Endothelial cell of umbilical vein (primary cell): ENCODE measurements at regions not wholly inside any gene's neighbourhood (a gene's known extent, or its start where the extent isn't known, plus 50 kb on each side); places are given as distances from the start of the nearest gene placed in this dataset.

ENCODE experiments used
- BruUV-seq: library from RNA; stranded (reverse); fragments of 400-500 nt; replicated peaks from 2 replicates; lab custom pipeline; 2021; lab: Mats Ljungman, UMichigan
- CTCF ChIA-PET: fragments of 300-600, 350-600 bp; sonication (Branson Sonifier 250); formaldehyde crosslinking; loops from one replicate; lab custom pipeline; 2021; ENCODE audit warnings: antibody characterized with exemption, inconsistent platforms; lab: Charles Lee
- POLR2A ChIA-PET: fragments of 300-600, 350-600 bp; sonication (Branson Sonifier 250); formaldehyde crosslinking; loops from one replicate; lab custom pipeline; 2021; ENCODE audit warnings: antibody characterized with exemption, inconsistent platforms; lab: Charles Lee
- DNase-seq: peaks from one replicate; pipeline ENCODE4 v3.0.0-alpha.2; 2011; ENCODE audit warnings: low read depth, low spot score
- FAIRE-seq: peaks from 2 replicates; lab custom pipeline; 2011; peaks lifted over from hg19 to GRCh38; lab: Jason Lieb, UNC
- H2AFZ ChIP-seq: 2 replicates; pipeline ENCODE4 v1.6.0; 2012; ENCODE audit warnings: low read depth, low read length, control low read depth, inconsistent platforms
- H3K27ac ChIP-seq: 2 replicates; pipeline ENCODE4 v1.5.1; 2011; ENCODE audit warnings: low read depth, mild to moderate bottlenecking, control low read depth, low read length, moderate library complexity; ENCODE audit not compliant: insufficient read depth
- H3K27me3 ChIP-seq, 2 experiments: 2 replicates each; pipeline versions ENCODE4 v1.6.0 to v1.6.1; 2011; ENCODE audit warnings: low read length in 2 of 2, mixed read lengths in 1 of 2; ENCODE audit not compliant: control insufficient read depth in 2 of 2, insufficient read depth in 2 of 2
- H3K36me3 ChIP-seq, 2 experiments: 2 replicates in 1 of 2; 3 replicates in 1 of 2; pipeline ENCODE4 v1.5.1; 2011; ENCODE audit warnings: low read length in 2 of 2, mild to moderate bottlenecking in 1 of 2, moderate library complexity in 1 of 2; ENCODE audit not compliant: control insufficient read depth in 2 of 2, insufficient read depth in 2 of 2; ENCODE audit errors: extremely low read depth in 1 of 2
- H3K4me1 ChIP-seq: 3 replicates; pipeline ENCODE4 v1.5.1; 2011; ENCODE audit warnings: mild to moderate bottlenecking, low read length; ENCODE audit not compliant: control insufficient read depth, insufficient read depth; ENCODE audit errors: extremely low read depth
- H3K4me2 ChIP-seq: 2 replicates; pipeline ENCODE4 v1.6.1; 2011; ENCODE audit warnings: low read length, control low read depth, mixed read lengths; ENCODE audit not compliant: insufficient read depth
- H3K4me3 ChIP-seq, 3 experiments: fragments of 200-600 bp in 1 of 3; sonication (generic), shearing (Covaris generic) in 1 of 3; replicated peaks in 1 of 3; 2 replicates each; pipeline ENCODE4 v1.5.1; 2011 to 2016; ENCODE audit warnings: control low read depth in 3 of 3, low read length in 3 of 3, mild to moderate bottlenecking in 2 of 3, inconsistent platforms in 1 of 3, low read depth in 1 of 3, moderate library complexity in 1 of 3; ENCODE audit not compliant: insufficient read depth in 1 of 3
- H3K79me2 ChIP-seq: 2 replicates; pipeline ENCODE4 v1.6.0; 2012; ENCODE audit warnings: low read length, inconsistent platforms; ENCODE audit not compliant: control insufficient read depth, insufficient read depth
- H3K9ac ChIP-seq: replicated peaks from 2 replicates; pipeline ENCODE3; 2011; ENCODE audit warnings: low read length, control low read depth; ENCODE audit not compliant: insufficient read depth; ENCODE audit errors: extremely low read depth
- H3K9me1 ChIP-seq: replicated peaks from 3 replicates; pipeline ENCODE4 v1.6.0; 2011; ENCODE audit warnings: mild to moderate bottlenecking, low read length; ENCODE audit not compliant: control insufficient read depth, insufficient read depth; ENCODE audit errors: extremely low read depth
- H3K9me3 ChIP-seq: replicated peaks from 2 replicates; pipeline ENCODE4 v1.5.1; 2012; ENCODE audit warnings: low read length, inconsistent platforms; ENCODE audit not compliant: control insufficient read depth, insufficient read depth
- H4K20me1 ChIP-seq: replicated peaks from 2 replicates; pipeline ENCODE3; 2011; ENCODE audit warnings: mild to moderate bottlenecking, low read length; ENCODE audit not compliant: control insufficient read depth, insufficient read depth; ENCODE audit errors: extremely low read depth
- EZH2 ChIP-seq: IDR thresholded peaks from 2 replicates; pipeline ENCODE4 v1.6.1; 2012; ENCODE audit warnings: borderline replicate concordance, low read depth, mild to moderate bottlenecking, moderate library complexity, low read length, inconsistent platforms; ENCODE audit not compliant: severe bottlenecking
- FOS ChIP-seq: IDR thresholded peaks from 2 replicates; pipeline ENCODE4 v1.6.1; 2011; ENCODE audit warnings: mild to moderate bottlenecking, low read length, moderate library complexity, borderline replicate concordance; ENCODE audit not compliant: insufficient read depth
- GATA2 ChIP-seq: IDR thresholded peaks from 2 replicates; pipeline ENCODE4 v1.7.0; 2011; ENCODE audit warnings: low read depth, mild to moderate bottlenecking, moderate library complexity, mixed read lengths, low read length; ENCODE audit not compliant: insufficient read length, insufficient read depth
- JUN ChIP-seq: IDR thresholded peaks from 2 replicates; pipeline ENCODE4 v1.6.1; 2011; ENCODE audit warnings: borderline replicate concordance, low read depth; ENCODE audit not compliant: insufficient read length, insufficient read depth
- MYC ChIP-seq: IDR thresholded peaks from one replicate; pipeline ENCODE4 v1.6.1; 2011; ENCODE audit warnings: mild to moderate bottlenecking, low read depth, low read length
- POLR2A ChIP-seq: IDR thresholded peaks from 2 replicates; pipeline ENCODE4 v1.6.1; 2012; ENCODE audit warnings: low read depth, mild to moderate bottlenecking, control low read depth, low read length
- POLR2AphosphoS5 ChIP-seq: IDR thresholded peaks from 2 replicates; pipeline ENCODE4 v1.6.1; 2012; ENCODE audit warnings: low read depth, mild to moderate bottlenecking, control low read depth, low read length, moderate library complexity; ENCODE audit not compliant: insufficient read depth
- dilution Hi-C: fragments of 300-500 bp; cut with MboI; formaldehyde crosslinking; loops from one replicate; pipeline ENCODE4 v1.15.0; 2019; ENCODE audit warnings: low sequenced_read_pairs; ENCODE audit not compliant: extremely low pct_ligation_motif_present
- intact Hi-C: fragments of 100-400 bp; cut with micrococcal nuclease; formaldehyde crosslinking; loops from one replicate; pipeline ENCODE4 v1.10.0; 2022
- TF ChIP-seq, protein P1 (sequence below), 2 donors: IDR thresholded peaks; 1 replicate in 1 of 2; 2 replicates in 1 of 2; pipeline ENCODE4 v1.5.1; 2011; ENCODE audit warnings: low read length in 2 of 2, mild to moderate bottlenecking in 2 of 2, moderate library complexity in 2 of 2, control low read depth in 1 of 2, inconsistent platforms in 1 of 2, low read depth in 1 of 2; ENCODE audit not compliant: insufficient read depth in 1 of 2; ENCODE audit errors: extremely low read depth in 1 of 2
- TF ChIP-seq, protein P2 (sequence below): IDR thresholded peaks from 2 replicates; pipeline ENCODE4 v1.6.1; 2011; ENCODE audit not compliant: insufficient read depth, insufficient read length

DNA sequence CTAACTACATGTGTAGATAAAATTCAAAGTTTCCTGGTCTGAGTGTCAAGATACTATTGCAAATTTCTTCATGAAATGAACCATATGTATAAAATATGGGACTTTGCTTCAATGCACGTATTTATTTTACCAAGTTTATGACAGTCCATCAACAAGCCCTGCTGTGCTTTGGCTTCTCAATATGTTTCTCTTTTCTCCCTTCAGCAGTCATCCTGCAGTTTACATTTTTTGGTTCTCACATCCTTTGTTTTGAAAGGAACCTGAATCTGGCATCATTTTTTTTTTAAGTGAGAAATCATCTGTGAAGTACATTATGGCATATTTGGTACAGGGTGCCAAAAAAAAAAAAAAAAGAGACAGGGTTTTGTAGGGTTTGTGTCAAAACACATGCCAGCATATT, 65.1 kb downstream of the YIPF5 start:
- intact Hi-C loops, result no loop called here
- CTCF ChIA-PET, result no interaction called here
- Histone ChIP-seq H4K20me1 (no peaks in the 10 kb centered on the region), H3K4me2 (no peak overlapping the region), H3K79me2 (no peaks in the 10 kb centered on the region), H2AFZ (no peak overlapping the region), H3K9ac (no peak overlapping the region), H3K9me1 (no peaks in the 10 kb centered on the region), H3K27me3 (no peaks in the 10 kb centered on the region), H3K9me3 (no peaks in the 10 kb centered on the region), H3K27ac (no peak overlapping the region), H3K4me3 (no peak overlapping the region), H3K4me1 (no peaks in the 10 kb centered on the region), H3K36me3 (no peaks in the 10 kb centered on the region)
- DNase-seq, result no peak
- BruUV-seq, result no TSS peak
- no peak for TF ChIP-seq FOS
- TF ChIP-seq, protein P1, sequence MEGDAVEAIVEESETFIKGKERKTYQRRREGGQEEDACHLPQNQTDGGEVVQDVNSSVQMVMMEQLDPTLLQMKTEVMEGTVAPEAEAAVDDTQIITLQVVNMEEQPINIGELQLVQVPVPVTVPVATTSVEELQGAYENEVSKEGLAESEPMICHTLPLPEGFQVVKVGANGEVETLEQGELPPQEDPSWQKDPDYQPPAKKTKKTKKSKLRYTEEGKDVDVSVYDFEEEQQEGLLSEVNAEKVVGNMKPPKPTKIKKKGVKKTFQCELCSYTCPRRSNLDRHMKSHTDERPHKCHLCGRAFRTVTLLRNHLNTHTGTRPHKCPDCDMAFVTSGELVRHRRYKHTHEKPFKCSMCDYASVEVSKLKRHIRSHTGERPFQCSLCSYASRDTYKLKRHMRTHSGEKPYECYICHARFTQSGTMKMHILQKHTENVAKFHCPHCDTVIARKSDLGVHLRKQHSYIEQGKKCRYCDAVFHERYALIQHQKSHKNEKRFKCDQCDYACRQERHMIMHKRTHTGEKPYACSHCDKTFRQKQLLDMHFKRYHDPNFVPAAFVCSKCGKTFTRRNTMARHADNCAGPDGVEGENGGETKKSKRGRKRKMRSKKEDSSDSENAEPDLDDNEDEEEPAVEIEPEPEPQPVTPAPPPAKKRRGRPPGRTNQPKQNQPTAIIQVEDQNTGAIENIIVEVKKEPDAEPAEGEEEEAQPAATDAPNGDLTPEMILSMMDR (IDR thresholded peaks at IDR 0.05; ENCODE audit: extremely low read depth in 1 of 2, insufficient read depth in 1 of 2, low read depth in 1 of 2, low read length in 2 of 2), result no peak
- POLR2A ChIA-PET, result no interaction called here
- dilution Hi-C loops, result no loop called here
- no peak for FAIRE-seq

DNA sequence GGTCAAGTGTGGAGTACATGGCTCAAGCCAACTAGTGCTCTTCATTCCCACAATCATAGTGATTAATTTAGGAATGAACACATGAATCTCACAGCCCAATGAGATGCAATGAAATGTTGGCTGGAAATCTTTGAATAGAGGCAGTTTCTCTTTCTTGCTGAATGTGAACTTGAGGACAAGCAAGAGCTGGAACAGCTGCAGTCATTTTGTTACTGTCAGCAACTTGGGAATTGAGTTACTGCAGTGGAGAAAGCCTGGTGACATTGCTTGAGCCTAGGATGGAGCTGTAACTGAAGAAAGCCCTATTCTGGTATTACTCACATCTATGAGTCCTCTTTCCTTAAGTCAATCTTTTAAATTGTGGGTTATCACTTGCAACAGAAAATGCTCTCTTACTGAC, 62.3 kb downstream of the YIPF5 start:
- no peak overlapping the region for H2AFZ ChIP-seq
- no peaks in the 10 kb centered on the region for H3K27me3 ChIP-seq
- no peak overlapping the region for H3K4me2 ChIP-seq
- H3K79me2 ChIP-seq, result no peaks in the 10 kb centered on the region
- no peak overlapping the region for H3K27ac ChIP-seq
- H3K9me3 ChIP-seq, result no peaks in the 10 kb centered on the region
- H4K20me1 ChIP-seq, result no peaks in the 10 kb centered on the region
- H3K36me3 ChIP-seq, result no peaks in the 10 kb centered on the region
- H3K4me3 ChIP-seq, result no peak overlapping the region
- FAIRE-seq, result no peak
- dilution Hi-C loops, result no loop called here
- no TSS peak for BruUV-seq
- no peak for TF ChIP-seq POLR2AphosphoS5
- no peak for TF ChIP-seq GATA2
- TF ChIP-seq EZH2, result no peak
- TF ChIP-seq FOS, result no peak
- TF ChIP-seq JUN, result no peak
- TF ChIP-seq, protein P2, sequence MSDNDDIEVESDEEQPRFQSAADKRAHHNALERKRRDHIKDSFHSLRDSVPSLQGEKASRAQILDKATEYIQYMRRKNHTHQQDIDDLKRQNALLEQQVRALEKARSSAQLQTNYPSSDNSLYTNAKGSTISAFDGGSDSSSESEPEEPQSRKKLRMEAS, result no peak
- TF ChIP-seq POLR2A, result no peak
- TF ChIP-seq, protein P1 (IDR thresholded peaks at IDR 0.05; ENCODE audit: extremely low read depth in 1 of 2, insufficient read depth in 1 of 2, low read depth in 1 of 2, low read length in 2 of 2), result no peak
- no peak for TF ChIP-seq MYC
- no peak overlapping the region for H3K9ac ChIP-seq
- no peak for DNase-seq
- intact Hi-C loops, result no loop called here
- POLR2A ChIA-PET, result no interaction called here
- H3K4me1 ChIP-seq, result no peaks in the 10 kb centered on the region
- CTCF ChIA-PET, result no interaction called here
- no peaks in the 10 kb centered on the region for H3K9me1 ChIP-seq
